Caco-2 (cell line): ENCODE measurements at regions not wholly inside any gene's neighbourhood (a gene's known extent, or its start where the extent isn't known, plus 50 kb on each side); places are given as distances from the start of the nearest gene placed in this dataset.

Experiments
- BruUV-seq: library from RNA; stranded (reverse); fragments of 400-500 nt; replicated peaks from 2 replicates; lab custom pipeline; 2021; lab: Mats Ljungman, UMichigan
- CTCF ChIA-PET: fragments of 300-600 bp; sonication (Branson Sonifier 250); formaldehyde crosslinking; loops from one replicate; lab custom pipeline; 2022; ENCODE audit warnings: antibody characterized with exemption; lab: Charles Lee
- POLR2A ChIA-PET: fragments of 300-600 bp; sonication (Branson Sonifier 250); formaldehyde crosslinking; loops from one replicate; lab custom pipeline; 2022; ENCODE audit warnings: antibody characterized with exemption; lab: Charles Lee
- DNase-seq, 2 experiments: peaks; one replicate each; pipeline versions ENCODE4 v3.0.0 to v3.0.0-alpha.2; 2020 to 2022
- H3K27me3 ChIP-seq: replicated peaks from 2 replicates; pipeline ENCODE4 v1.6.0; 2011; ENCODE audit warnings: low read length; ENCODE audit not compliant: control insufficient read depth, insufficient read depth
- H3K36me3 ChIP-seq: 2 replicates; pipeline ENCODE4 v1.5.1; 2011; ENCODE audit warnings: low read length; ENCODE audit not compliant: control insufficient read depth, insufficient read depth
- H3K4me1 ChIP-seq: fragments of 250-450 bp; sonication (Bioruptor Pico); 2 replicates; pipeline ENCODE4 v1.5.1; 2020; ENCODE audit warnings: mild to moderate bottlenecking
- H3K4me3 ChIP-seq: 2 replicates; pipeline ENCODE4 v1.5.1; 2011; ENCODE audit warnings: low read depth, mild to moderate bottlenecking, control low read depth, low read length
- H3K9me3 ChIP-seq: fragments of 250-450 bp; sonication (Bioruptor Pico); 2 replicates; pipeline ENCODE4 v1.5.1; 2020; ENCODE audit warnings: mild to moderate bottlenecking, moderate library complexity
- H3K27ac Mint-ChIP-seq: one replicate; pipeline ENCODE4 v1.8.0; 2022; ENCODE audit warnings: mixed read lengths; ENCODE audit not compliant: unreplicated experiment
- H3K27me3 Mint-ChIP-seq: one replicate; pipeline ENCODE4 v1.8.0; 2022; ENCODE audit warnings: mixed read lengths; ENCODE audit not compliant: insufficient read depth, unreplicated experiment
- H3K36me3 Mint-ChIP-seq: one replicate; pipeline ENCODE4 v1.8.0; 2022; ENCODE audit warnings: mild to moderate bottlenecking, mixed read lengths; ENCODE audit not compliant: insufficient read depth, unreplicated experiment
- H3K4me1 Mint-ChIP-seq: one replicate; pipeline ENCODE4 v1.8.0; 2022; ENCODE audit warnings: low read depth, mixed read lengths; ENCODE audit not compliant: unreplicated experiment
- H3K4me3 Mint-ChIP-seq: one replicate; pipeline ENCODE4 v1.8.0; 2022; ENCODE audit warnings: mild to moderate bottlenecking, moderate library complexity, mixed read lengths; ENCODE audit not compliant: unreplicated experiment
- H3K9me3 Mint-ChIP-seq: one replicate; pipeline ENCODE4 v1.8.0; 2022; ENCODE audit warnings: mixed read lengths; ENCODE audit not compliant: unreplicated experiment
- CTCF ChIP-seq, 2 experiments: fragments of 200-600 bp in 1 of 2; IDR thresholded peaks; 1 replicate in 1 of 2; 2 replicates in 1 of 2; pipeline versions ENCODE4 v1.5.1 to v1.8.0; 2011 to 2022; ENCODE audit warnings: antibody characterized with exemption in 1 of 2, control low read depth in 1 of 2, inconsistent platforms in 1 of 2, low read depth in 1 of 2, low read length in 1 of 2, mild to moderate bottlenecking in 1 of 2, moderate library complexity in 1 of 2; ENCODE audit not compliant: insufficient read depth in 1 of 2, severe bottlenecking in 1 of 2, unreplicated experiment in 1 of 2
- intact Hi-C: fragments of 100-400 bp; cut with micrococcal nuclease; formaldehyde crosslinking; loops from one replicate; pipeline ENCODE4 v1.10.0; 2022; ENCODE audit not compliant: unreplicated experiment

- Histone ChIP-seq H3K4me3 (no peak overlapping the region), H3K9me3 (no peaks in the 10 kb centered on the region), H3K36me3 (no peaks in the 10 kb centered on the region), H3K27me3 (no peaks in the 10 kb centered on the region), H3K4me1 (no peaks in the 10 kb centered on the region)
- no peak for TF ChIP-seq CTCF (IDR thresholded peaks at IDR 0.05; ENCODE audit: insufficient read depth in 1 of 2, low read depth in 1 of 2, low read length in 1 of 2, severe bottlenecking in 1 of 2, unreplicated experiment in 1 of 2)
- intact Hi-C loops = no loop called here
- ChIA-PET CTCF (no interaction called here), POLR2A (no interaction called here)
- no peaks in the 10 kb centered on the region for H3K36me3 Mint-ChIP-seq
- no peaks in the 10 kb centered on the region for H3K4me1 Mint-ChIP-seq
- no peaks in the 10 kb centered on the region for H3K9me3 Mint-ChIP-seq
- no peak overlapping the region for H3K4me3 Mint-ChIP-seq
- BruUV-seq = no TSS peak
- H3K27ac Mint-ChIP-seq = no peak overlapping the region
- DNase-seq = no peak
- H3K27me3 Mint-ChIP-seq = no peaks in the 10 kb centered on the region
Observed at GRCh38 chr1:55685560-55685959, 470.4 kb upstream of the USP24 start.

- DNase-seq = no peak
- H3K36me3 ChIP-seq = no peaks in the 10 kb centered on the region
- POLR2A ChIA-PET = no interaction called here
- Mint-ChIP-seq H3K27ac (no peak overlapping the region), H3K36me3 (no peaks in the 10 kb centered on the region), H3K27me3 (no peaks in the 10 kb centered on the region), H3K4me1 (no peaks in the 10 kb centered on the region), H3K9me3 (no peaks in the 10 kb centered on the region), H3K4me3 (no peak overlapping the region)
- CTCF ChIA-PET = no interaction called here
- no peak for TF ChIP-seq CTCF (IDR thresholded peaks at IDR 0.05; ENCODE audit: insufficient read depth in 1 of 2, low read depth in 1 of 2, low read length in 1 of 2, severe bottlenecking in 1 of 2, unreplicated experiment in 1 of 2)
- no peaks in the 10 kb centered on the region for H3K27me3 ChIP-seq
- no peaks in the 10 kb centered on the region for H3K9me3 ChIP-seq
- BruUV-seq = no TSS peak
- intact Hi-C loops = no loop called here
- H3K4me1 ChIP-seq = no peaks in the 10 kb centered on the region
- no peak overlapping the region for H3K4me3 ChIP-seq
Observed at GRCh38 chr1:55684131-55684650, 469.0 kb upstream of the USP24 start.

GRCh38 chr1:55682198-55682597 lies 467.0 kb upstream of the USP24 start:
- Histone ChIP-seq H3K4me1 (no peaks in the 10 kb centered on the region), H3K9me3 (no peaks in the 10 kb centered on the region), H3K4me3 (no peak overlapping the region), H3K36me3 (no peaks in the 10 kb centered on the region), H3K27me3 (no peaks in the 10 kb centered on the region)
- intact Hi-C loops = no loop called here
- no peaks in the 10 kb centered on the region for H3K4me1 Mint-ChIP-seq
- no peak overlapping the region for H3K4me3 Mint-ChIP-seq
- CTCF ChIA-PET = no interaction called here
- no TSS peak for BruUV-seq
- POLR2A ChIA-PET = no interaction called here
- H3K36me3 Mint-ChIP-seq = no peaks in the 10 kb centered on the region
- no peak overlapping the region for H3K27ac Mint-ChIP-seq
- TF ChIP-seq CTCF (IDR thresholded peaks at IDR 0.05; ENCODE audit: insufficient read depth in 1 of 2, low read depth in 1 of 2, low read length in 1 of 2, severe bottlenecking in 1 of 2, unreplicated experiment in 1 of 2) = no peak
- H3K9me3 Mint-ChIP-seq = no peaks in the 10 kb centered on the region
- no peaks in the 10 kb centered on the region for H3K27me3 Mint-ChIP-seq
- DNase-seq = no peak
